ENCODE measurements at regions not wholly inside any gene's neighbourhood (a gene's known extent, or its start where the extent isn't known, plus 50 kb on each side); places are given as distances from the start of the nearest gene placed in this dataset.
"Not testable (repeated sequence)": the region's sequence is repeated elsewhere in the genome, so short reads cannot be mapped to it uniquely, and the experiment has no call there.

GRCh38 chr1:116851189-116851588 lies 58.5 kb upstream of the PTGFRN start:
- not testable (repeated sequence) for DNase-seq (ENCODE audit: low read depth in 2 of 2)

- no peak for DNase-seq (ENCODE audit: low read depth in 2 of 2)
Measured at GRCh38 chr1:116851846-116852245, 57.9 kb upstream of the PTGFRN start.

GRCh38 chr1:116852367-116852766 lies 57.3 kb upstream of the PTGFRN start:
- DNase-seq (ENCODE audit: low read depth in 2 of 2): no peak

GRCh38 chr1:116852910-116853309 lies 56.8 kb upstream of the PTGFRN start:
- DNase-seq (ENCODE audit: low read depth in 2 of 2): no peak

- DNase-seq (ENCODE audit: low read depth in 2 of 2): no peak
Measured at GRCh38 chr1:116853680-116854402, 55.9 kb upstream of the PTGFRN start.

- DNase-seq (ENCODE audit: low read depth in 2 of 2): no peak
Measured at GRCh38 chr1:116854403-116854690, 55.4 kb upstream of the PTGFRN start.

GRCh38 chr1:116854716-116855115 lies 55.0 kb upstream of the PTGFRN start:
- DNase-seq (ENCODE audit: low read depth in 2 of 2): no peak

- no peak for DNase-seq (ENCODE audit: low read depth in 2 of 2)
Measured at GRCh38 chr1:116855191-116855619, 54.5 kb upstream of the PTGFRN start.

GRCh38 chr1:116855773-116856201 lies 53.9 kb upstream of the PTGFRN start:
- no peak for DNase-seq (ENCODE audit: low read depth in 2 of 2)

- DNase-seq (ENCODE audit: low read depth in 2 of 2): no peak
Measured at GRCh38 chr1:116856312-116856711, 53.4 kb upstream of the PTGFRN start.

GRCh38 chr1:116857092-116857491 lies 52.6 kb upstream of the PTGFRN start:
- no peak for DNase-seq (ENCODE audit: low read depth in 2 of 2)
